ENCODE measurements at regions not wholly inside any gene's neighbourhood (a gene's known extent, or its start where the extent isn't known, plus 50 kb on each side); places are given as distances from the start of the nearest gene placed in this dataset.
"Not testable (repeated sequence)": the region's sequence is repeated elsewhere in the genome, so short reads cannot be mapped to it uniquely, and the experiment has no call there.

DNA sequence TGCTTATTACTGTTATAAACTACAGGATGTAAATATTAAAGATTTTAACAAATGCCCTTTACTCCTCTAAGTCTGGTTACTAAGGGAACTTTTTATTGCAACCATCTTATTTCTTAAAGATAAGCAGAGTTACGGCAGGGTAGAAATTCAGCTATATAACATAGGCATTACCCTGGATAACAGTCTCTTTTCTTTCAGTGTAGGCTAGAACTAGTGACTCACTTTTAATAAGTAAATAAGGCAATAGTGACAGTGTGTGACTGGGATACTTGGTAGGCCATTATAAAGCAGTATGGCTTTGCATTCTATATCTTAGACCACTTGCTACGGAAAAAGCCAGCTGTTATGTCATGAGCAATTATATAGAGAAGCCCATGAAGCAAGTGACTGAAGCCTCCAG lies 1041.0 kb upstream of the NRXN1 start:
- no peak for DNase-seq

DNA sequence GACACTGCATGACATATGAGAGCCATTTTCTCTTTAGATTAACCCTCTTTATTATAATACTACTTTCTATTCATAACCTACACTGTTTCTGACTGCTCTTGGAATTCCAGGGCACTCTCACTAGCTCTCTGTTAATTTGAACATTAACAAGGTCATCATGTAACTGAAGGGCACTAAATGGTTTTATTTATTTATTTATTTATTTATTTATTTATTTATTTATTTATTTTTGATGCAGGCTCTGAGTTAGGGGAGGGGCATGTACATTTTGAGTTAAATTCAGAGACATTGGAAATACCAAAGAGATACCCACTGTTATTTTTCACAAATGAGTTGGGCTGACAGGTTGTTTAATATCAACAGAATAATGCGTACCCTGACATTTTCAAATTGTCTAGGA lies 1038.7 kb upstream of the NRXN1 start:
- no peak for DNase-seq

DNA sequence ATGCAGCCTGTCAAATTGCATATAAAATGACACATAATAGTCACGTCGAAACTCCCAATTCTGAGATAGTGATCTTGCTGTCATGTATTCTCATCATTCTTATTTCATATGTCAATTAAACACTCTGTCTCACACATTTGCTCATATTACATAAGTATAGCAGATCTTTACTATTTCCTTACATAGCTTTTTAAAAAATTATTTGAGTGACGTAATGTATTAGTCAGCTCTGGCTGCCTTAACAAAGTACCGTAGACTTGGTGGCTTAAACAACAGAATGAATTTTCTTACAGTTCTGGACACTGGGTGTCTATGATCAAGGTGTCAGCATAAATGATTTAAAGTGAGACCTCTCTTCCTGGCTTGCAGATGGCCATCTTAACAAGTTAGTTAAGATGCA lies 1032.3 kb upstream of the NRXN1 start:
- DNase-seq, result no peak

DNA sequence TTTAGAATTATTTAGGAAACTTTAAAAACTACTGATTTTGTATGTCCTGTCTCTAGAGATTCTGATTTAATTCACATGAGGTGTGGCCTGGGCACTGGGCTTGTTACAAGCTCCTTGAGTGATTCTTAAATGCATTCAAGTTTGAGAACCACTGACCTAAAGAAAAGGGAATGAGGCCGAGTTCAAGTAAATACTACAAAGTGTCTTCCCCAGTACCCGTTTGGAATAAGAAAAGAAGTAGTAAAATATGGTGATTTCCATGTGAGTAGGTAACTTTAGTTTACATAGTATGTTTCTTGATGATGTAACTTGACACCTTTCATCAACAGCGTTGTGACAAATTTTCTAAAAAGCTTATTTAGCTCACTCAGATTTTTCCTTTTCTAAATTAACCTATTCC lies 1022.9 kb upstream of the NRXN1 start:
- no peak for DNase-seq

DNA sequence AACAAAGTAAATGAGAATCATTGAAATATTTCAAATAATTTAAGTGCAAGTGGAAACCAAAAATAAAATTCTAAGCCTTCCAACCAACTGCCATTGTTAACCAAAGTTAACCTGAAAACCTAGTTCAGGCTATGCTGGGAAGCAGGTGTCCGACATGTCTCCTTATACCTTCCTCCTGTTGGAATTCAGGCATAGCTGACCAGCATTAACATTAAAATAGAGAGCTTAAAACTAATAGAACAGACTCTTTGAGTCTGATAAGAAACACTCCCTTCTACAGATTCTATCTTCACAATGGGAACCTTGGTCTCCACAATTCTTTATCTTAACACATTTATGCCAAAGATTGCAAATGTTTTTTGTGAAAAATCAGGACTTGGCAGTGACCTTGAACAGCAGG lies 1004.9 kb upstream of the NRXN1 start:
- DNase-seq, result no peak

DNA sequence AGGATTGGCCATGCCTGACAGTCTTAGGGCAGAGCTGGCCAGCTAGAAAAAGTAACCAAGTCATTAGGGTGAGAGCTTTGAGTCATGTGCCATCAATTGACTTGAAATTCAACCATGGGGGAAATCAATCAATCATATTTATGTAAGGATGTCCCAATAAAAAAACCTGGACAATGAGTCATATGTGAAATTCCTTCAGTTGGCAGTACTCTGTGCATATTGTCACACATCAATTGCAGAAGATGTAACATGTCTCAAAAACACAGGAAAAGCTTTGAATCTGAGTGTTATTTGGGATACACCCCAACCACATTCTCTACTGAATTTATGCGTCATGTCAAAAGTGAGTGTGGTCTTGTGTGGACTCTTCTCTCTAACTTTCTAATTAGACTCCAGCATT lies 1004.1 kb upstream of the NRXN1 start:
- no peak for DNase-seq

DNA sequence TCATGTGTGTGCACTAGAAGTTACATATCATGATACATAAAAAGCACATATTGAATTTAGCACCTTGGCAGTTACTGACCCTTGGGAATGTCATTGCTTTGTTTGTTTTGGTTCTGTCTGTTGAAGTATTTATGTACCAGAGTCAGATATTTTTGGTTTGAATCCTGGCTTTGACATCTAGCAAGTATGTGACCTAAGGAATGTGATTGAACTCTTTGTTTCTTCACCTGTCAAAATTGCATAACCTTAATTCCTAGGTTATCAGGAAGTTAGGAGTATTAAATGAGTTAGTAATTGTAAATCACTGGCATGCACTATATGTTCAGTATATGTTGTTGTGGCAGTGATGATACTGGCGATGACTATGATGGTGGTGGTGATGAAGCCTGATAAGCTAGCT lies 1003.5 kb upstream of the NRXN1 start:
- DNase-seq, result no peak

DNA sequence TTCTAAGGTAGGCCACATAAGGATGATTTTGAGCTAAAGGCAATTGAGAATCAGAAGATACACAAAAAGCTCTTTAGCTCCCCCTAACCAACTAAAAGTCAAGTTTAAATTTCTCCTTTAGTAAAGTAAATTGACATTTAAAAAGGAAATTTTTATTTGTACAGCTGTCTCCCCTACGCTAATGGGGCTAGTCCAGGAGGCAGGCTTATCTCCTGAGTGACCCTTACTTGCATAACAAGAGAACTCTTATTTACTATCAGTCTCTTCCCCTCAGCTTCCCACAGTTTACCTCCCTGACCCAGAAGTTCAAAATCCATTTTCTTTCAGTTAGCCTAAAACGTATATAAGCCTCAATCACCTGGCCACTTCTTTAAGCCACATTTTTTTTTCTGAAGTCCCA lies 1002.8 kb upstream of the NRXN1 start:
- no peak for DNase-seq

DNA sequence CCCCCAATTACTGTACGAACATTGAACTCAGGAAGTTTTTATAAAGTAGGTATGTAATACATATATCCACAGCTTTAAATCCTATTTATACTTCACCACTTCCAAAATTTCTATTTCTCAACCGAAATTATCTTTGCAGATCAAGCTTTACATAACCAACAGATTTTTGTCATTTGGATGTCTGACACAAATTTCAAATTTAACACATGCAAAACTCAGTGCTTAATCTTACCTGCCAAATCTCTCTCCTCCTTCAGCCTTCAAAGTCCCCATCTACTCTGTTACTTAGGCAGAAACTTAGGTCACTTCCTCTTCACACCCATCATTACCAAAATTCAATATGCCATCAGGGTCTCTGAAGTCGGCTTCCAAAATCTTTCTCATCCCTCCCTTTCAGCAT lies 990.1 kb upstream of the NRXN1 start:
- no peak for DNase-seq

DNA sequence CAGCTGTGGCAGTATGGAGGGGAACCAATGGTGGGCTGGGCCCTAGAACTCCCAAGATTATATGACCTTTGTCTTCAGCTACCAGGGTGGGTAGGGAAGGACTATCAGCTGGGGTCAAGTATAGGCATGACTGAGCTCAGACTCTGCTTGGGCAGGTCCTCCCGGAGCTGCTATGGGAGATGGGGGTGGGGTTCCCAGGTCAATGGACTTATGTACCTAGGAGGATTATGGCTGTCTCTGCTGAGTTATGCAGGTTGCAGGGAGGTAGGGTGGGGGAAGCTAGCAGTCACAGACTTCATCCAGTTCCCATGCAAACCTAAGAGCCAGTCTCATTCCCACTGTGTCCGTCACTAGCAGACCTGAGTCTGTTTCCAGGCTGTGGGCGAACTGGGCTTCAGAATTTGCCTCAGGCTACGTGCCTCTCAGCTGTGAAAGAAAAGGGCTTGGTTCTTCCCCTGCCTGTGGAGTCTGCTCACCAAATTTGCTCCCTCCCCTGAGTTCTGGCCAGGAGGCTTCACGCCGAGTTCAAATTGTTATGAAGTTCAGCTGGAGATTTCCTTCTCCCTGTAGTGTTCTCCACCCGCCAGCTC lies 985.8 kb upstream of the NRXN1 start:
- no peak for DNase-seq

DNA sequence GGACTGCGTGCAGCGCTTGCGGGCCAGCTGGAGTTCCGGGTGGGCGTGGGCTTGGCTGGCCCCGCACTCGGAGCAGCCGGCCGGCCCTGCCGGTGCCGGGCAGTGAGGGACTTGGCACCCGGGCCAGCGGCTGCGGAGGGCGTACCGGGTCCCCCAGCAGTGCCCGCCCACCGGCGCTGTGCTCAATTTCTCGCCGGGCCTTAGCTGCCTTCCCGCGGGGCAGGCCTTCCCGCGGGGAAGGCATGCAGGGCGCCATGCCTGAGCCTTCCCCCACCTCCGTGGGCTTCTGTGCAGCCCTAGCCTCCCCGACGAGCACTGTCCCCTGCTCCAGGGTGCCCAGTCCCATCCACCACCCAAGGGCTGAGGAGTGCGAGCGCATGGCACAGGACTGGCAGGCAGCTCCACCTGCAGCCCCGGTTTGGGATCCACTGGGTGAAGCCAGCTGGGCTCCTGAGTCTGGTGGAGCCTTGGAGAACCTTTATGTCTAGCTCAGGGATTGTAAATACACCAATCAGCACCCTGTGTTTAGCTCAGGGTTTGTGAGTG lies 975.0 kb upstream of the NRXN1 start:
- DNase-seq, result not testable (repeated sequence)

DNA sequence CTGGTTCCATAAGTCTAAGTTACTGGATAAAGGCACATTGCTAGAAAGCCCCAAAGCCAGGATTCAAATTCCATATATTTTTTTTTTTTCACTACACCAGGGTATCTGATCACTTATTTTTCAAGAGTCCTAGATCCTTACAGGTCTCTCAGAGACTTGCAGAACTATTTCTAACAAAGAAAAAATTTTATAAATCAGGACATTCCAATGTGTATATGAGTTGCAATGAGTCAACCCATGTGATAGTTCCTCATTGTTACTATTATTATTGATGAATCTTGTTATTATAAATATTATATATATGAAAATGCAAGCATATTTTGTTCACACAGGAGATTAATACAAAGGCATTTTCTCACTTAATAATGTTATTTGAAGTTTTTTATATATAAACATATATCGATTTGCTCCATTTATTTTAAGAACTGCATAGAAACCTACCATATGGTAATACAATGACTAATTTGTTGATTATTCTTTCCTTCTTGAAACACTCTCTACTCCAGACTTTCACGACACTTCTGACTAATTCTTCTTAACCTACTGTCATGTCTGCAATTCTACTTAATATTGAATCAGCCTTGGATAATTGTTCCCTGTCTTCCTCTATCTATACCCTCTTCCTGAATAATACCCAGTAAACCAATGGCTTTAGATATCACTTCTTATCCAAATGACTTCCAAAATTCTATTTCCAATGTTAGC lies 968.4 kb upstream of the NRXN1 start:
- DNase-seq, result no peak

DNA sequence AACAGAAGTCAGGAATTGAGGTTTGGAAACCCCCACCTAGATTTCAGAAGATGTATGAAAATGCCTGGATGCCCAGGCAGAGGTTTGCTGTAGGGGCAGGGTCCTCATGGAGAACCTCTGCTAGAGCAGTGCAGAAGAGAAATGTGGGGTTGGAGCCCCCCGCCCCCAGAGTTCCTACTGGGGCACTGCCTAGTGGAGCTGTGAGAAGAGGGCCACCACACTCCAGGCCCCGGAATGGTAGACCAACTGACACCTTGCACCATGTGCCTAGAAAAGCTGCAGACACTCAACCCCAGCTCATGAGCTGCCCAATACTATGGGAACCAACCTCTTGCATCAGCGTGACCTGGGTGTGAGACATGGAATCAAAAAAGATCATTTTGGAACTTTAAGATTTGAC lies 967.0 kb upstream of the NRXN1 start:
- no peak for DNase-seq

DNA sequence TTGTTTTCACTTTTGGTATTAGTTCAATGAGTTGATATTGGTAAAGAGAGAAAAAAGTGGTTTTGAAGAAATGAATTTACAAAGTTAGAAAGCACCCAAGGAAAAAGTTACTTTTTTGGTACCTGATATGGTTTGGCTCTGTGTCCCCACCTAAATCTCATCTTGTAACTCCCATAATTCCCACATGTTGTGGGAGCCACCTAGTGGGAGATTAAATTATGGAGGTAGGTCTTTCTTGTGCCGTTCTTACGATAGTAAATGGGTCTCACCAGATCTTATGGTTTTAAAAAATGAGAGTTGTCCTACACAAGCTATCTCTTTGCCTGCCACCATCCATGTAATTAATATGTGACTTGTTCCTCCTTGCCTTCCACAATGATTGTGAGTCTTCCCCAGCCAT lies 965.6 kb upstream of the NRXN1 start:
- DNase-seq, result no peak

DNA sequence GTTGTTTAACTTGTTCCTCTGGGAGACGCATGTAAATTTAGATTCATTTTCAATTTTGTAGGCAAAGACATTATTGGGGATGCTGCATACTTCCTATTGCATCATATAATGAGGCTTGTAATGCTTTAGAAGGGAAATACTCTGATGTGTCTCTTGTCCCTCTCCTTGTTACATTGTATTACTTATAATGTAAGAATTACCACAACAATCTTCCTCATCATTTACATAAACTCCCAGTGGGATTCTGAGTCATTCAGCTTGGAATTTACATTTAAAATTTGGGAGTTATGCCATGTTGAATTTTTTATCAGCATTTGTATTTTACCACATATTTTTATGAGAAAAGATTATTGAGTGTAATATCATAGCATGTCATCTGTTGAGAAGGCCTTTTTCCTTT lies 963.4 kb upstream of the NRXN1 start:
- DNase-seq, result no peak

DNA sequence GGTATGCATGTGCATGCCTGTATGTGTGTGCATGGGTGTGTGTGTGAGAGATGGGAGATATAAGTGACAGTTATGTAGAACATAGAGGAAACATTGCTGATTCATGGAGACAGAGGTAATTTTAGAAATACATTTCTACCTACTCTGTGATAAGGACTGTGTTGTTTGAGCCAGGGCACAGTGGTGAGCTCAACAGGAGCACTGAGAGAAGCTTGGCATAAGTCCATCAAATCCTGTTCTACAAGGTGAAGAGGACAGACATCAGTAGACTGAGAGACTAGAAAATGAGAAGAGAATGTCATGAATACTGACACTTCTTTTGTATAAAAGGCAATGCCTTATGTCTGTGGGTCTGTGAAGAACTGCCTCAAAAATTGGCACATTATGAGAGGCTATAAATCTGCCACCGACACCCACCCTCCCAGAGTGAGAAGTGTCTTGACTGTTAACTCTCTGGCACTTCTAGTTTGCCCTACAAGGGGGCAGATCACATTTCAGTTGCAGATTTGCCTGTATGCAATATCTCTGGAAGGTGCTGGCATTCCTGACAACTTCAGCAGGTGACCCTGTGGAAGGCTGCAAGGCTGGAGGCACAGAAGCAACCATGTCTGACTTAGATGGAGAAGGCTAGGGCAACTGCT lies 962.3 kb upstream of the NRXN1 start:
- no peak for DNase-seq

DNA sequence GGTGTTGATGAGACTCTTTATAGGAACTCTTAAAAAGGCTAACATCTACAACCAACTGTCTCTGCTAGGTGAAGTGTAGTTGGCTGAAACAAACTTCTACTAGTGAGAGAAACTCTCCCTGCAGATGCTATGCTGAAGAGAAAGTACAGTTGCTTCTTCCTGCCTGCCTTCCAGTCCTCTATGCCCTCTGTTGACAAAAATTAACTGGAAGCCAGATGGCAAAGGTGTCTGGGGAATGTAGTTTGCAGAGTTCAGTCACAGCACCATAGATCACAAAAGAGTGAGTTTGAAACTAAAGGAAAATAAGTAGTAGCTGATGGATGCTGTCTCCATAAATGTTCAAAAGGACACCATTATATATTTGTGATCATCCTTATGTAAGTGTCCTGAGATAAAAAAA lies 958.8 kb upstream of the NRXN1 start:
- DNase-seq, result no peak

DNA sequence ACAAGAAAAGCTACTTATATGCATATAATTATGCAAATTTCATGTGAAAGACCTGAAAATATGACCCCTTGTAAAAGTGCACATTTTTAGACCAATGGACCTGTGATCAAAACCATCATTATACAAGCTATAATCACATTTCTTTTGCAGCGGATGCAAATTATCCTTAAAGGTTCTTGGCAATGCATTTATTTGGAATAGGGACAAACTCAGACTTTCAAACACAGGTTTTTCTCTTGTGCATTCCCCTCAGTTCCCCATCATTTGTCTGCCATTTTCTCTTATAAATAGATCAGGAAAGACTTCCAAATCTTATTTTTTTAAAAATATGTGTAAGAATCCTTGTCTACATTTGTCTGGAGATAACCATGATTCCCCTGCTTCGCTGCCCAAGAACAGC lies 954.2 kb upstream of the NRXN1 start:
- DNase-seq, result no peak

DNA sequence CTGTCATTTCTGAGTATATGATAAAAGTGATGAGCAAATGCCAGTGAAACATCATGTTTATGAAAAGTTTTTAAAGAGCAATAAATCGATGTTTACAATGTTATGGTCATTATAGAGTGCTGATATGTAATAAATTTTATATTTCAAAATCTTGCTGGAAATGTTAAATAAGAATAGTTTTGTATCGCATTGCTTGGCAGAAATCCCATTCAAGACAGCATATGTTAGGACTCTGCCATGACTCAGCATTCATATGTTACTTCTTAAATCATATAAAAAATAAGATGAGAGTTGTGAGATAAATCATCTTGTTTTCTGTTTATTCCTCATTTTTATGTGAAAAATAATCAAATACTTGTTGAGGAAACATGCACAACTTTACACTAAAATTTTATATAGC lies 949.9 kb upstream of the NRXN1 start:
- DNase-seq, result no peak

DNA sequence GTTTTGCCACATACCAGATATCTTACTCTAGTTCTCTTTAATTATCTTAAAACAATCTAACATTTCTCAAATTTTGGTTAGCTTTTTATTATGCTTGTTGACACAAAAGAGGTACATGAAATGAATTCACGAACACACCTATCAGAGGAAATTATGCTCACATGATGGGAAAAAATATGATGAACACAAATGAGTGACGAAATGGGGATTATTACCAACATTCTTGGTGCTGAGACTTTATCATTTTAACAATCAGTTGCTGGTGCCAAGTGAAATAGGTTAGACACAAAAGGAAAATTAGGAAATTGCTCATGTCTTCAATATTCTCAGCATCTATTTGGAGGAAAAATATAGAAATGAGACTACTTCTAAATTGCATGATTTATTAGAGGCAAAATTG lies 944.7 kb upstream of the NRXN1 start:
- no peak for DNase-seq

DNA sequence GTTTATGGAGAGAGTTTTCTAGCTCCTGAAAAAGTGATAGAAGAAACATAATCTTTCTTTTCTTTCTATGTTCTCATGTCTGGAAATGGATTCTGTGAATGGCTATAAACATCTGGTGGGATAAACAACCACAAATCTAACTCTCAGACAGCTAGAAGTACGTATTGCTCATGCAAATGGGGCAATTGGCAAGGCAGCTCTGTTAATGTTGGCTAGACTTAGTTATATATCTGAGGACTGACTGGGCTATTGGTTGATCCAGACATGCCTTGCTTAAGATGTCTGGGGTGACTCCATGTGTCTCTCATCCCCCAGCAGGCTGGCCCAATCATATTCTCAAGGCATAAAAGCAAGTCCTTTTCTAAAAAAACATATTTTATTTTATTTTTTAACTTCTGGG lies 939.2 kb upstream of the NRXN1 start:
- no peak for DNase-seq

DNA sequence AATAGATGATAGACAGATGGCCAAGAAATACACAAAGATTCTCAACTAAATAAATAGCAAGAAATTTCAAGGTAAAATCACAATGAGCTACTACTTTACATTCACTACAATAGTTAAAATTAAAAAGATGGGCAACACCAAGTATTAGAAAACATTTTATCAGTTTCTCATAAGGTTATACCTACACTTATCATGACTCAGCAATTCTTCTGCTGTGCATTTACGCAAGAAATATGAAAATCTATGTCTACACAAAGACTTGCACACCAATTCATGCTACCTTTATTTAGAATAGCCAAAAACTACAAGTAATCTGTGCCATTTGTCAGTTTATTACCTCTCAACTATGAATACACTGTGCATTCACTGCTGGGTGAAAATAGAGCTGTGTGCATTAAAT lies 937.4 kb upstream of the NRXN1 start:
- DNase-seq, result no peak

DNA sequence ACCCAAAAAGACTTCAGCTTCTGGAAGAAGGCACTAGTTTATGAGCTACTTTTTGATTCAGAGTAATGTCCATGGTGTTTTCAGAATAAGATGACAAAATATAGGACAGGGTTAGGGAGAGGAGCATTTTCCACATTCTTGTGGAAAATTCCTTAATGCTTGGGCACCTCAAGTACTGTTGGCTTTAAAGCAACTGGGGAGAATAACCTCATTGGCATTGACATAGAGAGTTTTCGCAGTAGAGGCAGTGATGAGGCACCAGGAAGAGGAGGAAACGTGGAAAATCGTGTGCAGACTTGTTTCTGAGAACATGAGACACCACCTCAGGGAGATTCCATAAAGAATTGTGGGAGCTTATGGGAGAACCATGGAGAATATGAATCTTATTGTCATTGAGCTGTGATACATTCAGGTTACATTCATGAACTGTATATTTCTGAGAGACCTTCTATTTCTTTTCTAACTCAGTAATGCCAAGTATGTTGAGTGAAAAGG lies 929.0 kb upstream of the NRXN1 start:
- no peak for DNase-seq

DNA sequence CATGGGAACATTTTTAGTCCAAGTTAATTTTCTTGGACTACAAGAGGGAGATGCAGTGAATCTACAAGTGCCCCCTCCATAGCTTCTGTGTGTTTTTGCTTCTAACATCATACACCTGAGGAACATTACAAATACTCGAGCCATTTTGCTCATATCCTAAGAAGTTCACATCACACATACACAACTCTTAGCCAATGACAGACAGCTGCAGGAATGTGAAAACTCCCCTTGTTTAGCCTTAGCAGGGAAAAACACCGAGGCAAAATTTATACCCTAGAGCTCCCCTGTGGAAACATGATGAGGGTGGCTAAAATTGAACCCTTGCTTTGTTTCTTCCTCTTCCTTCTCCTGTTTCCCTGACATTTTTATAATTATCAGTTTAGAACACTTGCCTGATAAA lies 928.3 kb upstream of the NRXN1 start:
- DNase-seq, result no peak
